Neural cell (in vitro differentiated cells): ENCODE measurements at regions not wholly inside any gene's neighbourhood (a gene's known extent, or its start where the extent isn't known, plus 50 kb on each side); places are given as distances from the start of the nearest gene placed in this dataset.

ENCODE experiments used
- H2AFZ ChIP-seq: fragments of 200-600, 300-800 bp; sonication (generic), shearing (Covaris generic); 2 replicates; pipeline ENCODE4 v1.6.0; 2014; ENCODE audit warnings: low read depth, mild to moderate bottlenecking, antibody characterized with exemption, low read length, moderate library complexity
- H3F3A ChIP-seq: fragments of 200-600 bp; shearing (Covaris generic); 2 replicates; pipeline ENCODE4 v1.6.1; 2016; ENCODE audit warnings: mild to moderate bottlenecking, moderate library complexity, mixed read lengths, antibody characterized with exemption, low read length; ENCODE audit not compliant: insufficient read depth, poor library complexity, severe bottlenecking
- H3K27ac ChIP-seq: fragments of 200-600, 300-800 bp; sonication (generic), shearing (Covaris generic); 2 replicates; pipeline ENCODE4 v1.5.1; 2014; ENCODE audit warnings: mild to moderate bottlenecking, low read length, moderate library complexity
- H3K27me3 ChIP-seq: fragments of 300-800, 200-600 bp; sonication (generic), shearing (Covaris generic); 2 replicates; pipeline ENCODE4 v1.6.0; 2014; ENCODE audit warnings: mild to moderate bottlenecking, low read depth, low read length, moderate library complexity; ENCODE audit not compliant: insufficient read depth
- H3K36me3 ChIP-seq: fragments of 300-800, 200-600 bp; sonication (generic), shearing (Covaris generic); 2 replicates; pipeline ENCODE4 v1.5.1; 2014; ENCODE audit warnings: mild to moderate bottlenecking, antibody characterized with exemption, low read length, moderate library complexity; ENCODE audit not compliant: insufficient read depth
- H3K4me2 ChIP-seq: fragments of 300-800, 200-600 bp; sonication (generic), shearing (Covaris generic); 2 replicates; pipeline ENCODE4 v1.6.0; 2014; ENCODE audit warnings: mild to moderate bottlenecking, low read length
- H3K4me3 ChIP-seq: fragments of 300-800, 200-600 bp; sonication (generic), shearing (Covaris generic); 2 replicates; pipeline ENCODE4 v1.5.1; 2014; ENCODE audit warnings: mild to moderate bottlenecking, low read length, moderate library complexity
- H3K79me2 ChIP-seq: fragments of 200-600 bp; shearing (Covaris generic); replicated peaks from 2 replicates; pipeline ENCODE4 v1.6.0; 2014; ENCODE audit warnings: mild to moderate bottlenecking, low read length, moderate library complexity; ENCODE audit not compliant: insufficient read depth
- H3K9ac ChIP-seq: fragments of 300-800, 200-600 bp; sonication (generic), shearing (Covaris generic); 2 replicates; pipeline ENCODE4 v1.6.1; 2016; ENCODE audit warnings: mild to moderate bottlenecking, low read length, mixed read lengths
- H3K9me2 ChIP-seq: fragments of 200-600 bp; shearing (Covaris generic); 2 replicates; pipeline ENCODE4 v1.6.1; 2016; ENCODE audit warnings: mild to moderate bottlenecking, low read length, mixed read lengths; ENCODE audit not compliant: insufficient read depth
- H3K9me3 ChIP-seq: fragments of 200-600, 300-800 bp; sonication (generic), shearing (Covaris generic); 2 replicates; pipeline ENCODE4 v1.6.1; 2016; ENCODE audit warnings: mild to moderate bottlenecking, mixed run types, low read length, moderate library complexity, mixed read lengths
- H4K20me1 ChIP-seq: fragments of 200-600 bp; shearing (Covaris generic); 2 replicates; pipeline ENCODE4 v1.6.1; 2016; ENCODE audit warnings: mild to moderate bottlenecking, mixed run types; ENCODE audit not compliant: insufficient read depth
- CTCF ChIP-seq: fragments of 450-650 bp; IDR thresholded peaks from 2 replicates; pipeline ENCODE4 v1.5.1; 2014; ENCODE audit warnings: antibody characterized with exemption, mild to moderate bottlenecking, moderate library complexity; ENCODE audit not compliant: poor library complexity, severe bottlenecking
- EP300 ChIP-seq: fragments of 450-650 bp; conservative IDR thresholded peaks from 2 replicates; pipeline ENCODE4 v1.6.1; 2014; ENCODE audit warnings: antibody characterized with exemption, mild to moderate bottlenecking, moderate library complexity; ENCODE audit not compliant: poor library complexity, severe bottlenecking
- EZH2 ChIP-seq: fragments of 200-600, 300-800 bp; shearing (Covaris generic), sonication (generic); IDR thresholded peaks from 2 replicates; pipeline ENCODE4 v1.6.1; 2014; ENCODE audit warnings: antibody characterized with exemption, low read length, borderline replicate concordance, mild to moderate bottlenecking; ENCODE audit not compliant: insufficient read depth, poor library complexity, severe bottlenecking
- MXI1 ChIP-seq: fragments of 450-650 bp; conservative IDR thresholded peaks from 2 replicates; pipeline ENCODE4 v1.6.1; 2014; ENCODE audit warnings: antibody characterized with exemption, mild to moderate bottlenecking; ENCODE audit not compliant: poor library complexity, severe bottlenecking
- POLR2AphosphoS5 ChIP-seq: IDR thresholded peaks from 2 replicates; pipeline ENCODE4 v1.6.1; 2012
- RAD21 ChIP-seq: fragments of 450-650 bp; conservative IDR thresholded peaks from 2 replicates; pipeline ENCODE4 v1.6.1; 2014; ENCODE audit warnings: antibody characterized with exemption, mild to moderate bottlenecking, moderate library complexity
- REST ChIP-seq: IDR thresholded peaks from 2 replicates; pipeline ENCODE4 v1.6.1; 2012; ENCODE audit warnings: borderline replicate concordance
- SMC3 ChIP-seq: fragments of 450-650 bp; conservative IDR thresholded peaks from 2 replicates; pipeline ENCODE4 v1.6.1; 2014; ENCODE audit warnings: antibody characterized with exemption, mild to moderate bottlenecking, moderate library complexity; ENCODE audit not compliant: poor library complexity
- TAF1 ChIP-seq: IDR thresholded peaks from 2 replicates; pipeline ENCODE4 v1.6.1; 2012; ENCODE audit warnings: low read depth

GRCh38 chr6:168960551-168961263 lies 292.9 kb downstream of the THBS2 start:
- Histone ChIP-seq H3K9me3 (no peaks in the 10 kb centered on the region), H3K9me2 (no peaks in the 10 kb centered on the region), H3K4me2 (no peak overlapping the region), H3K9ac (no peak overlapping the region), H3K27me3 (no peaks in the 10 kb centered on the region), H3K4me3 (no peak overlapping the region), H2AFZ (no peak overlapping the region), H3K27ac (no peak overlapping the region), H3F3A (no peaks in the 10 kb centered on the region), H4K20me1 (no peaks in the 10 kb centered on the region), H3K79me2 (no peaks in the 10 kb centered on the region), H3K36me3 (no peaks in the 10 kb centered on the region)
- TF ChIP-seq REST: no peak
- TF ChIP-seq SMC3: no peak
- TF ChIP-seq EZH2: no peak
- TF ChIP-seq CTCF: no peak
- no peak for TF ChIP-seq POLR2AphosphoS5
- no peak for TF ChIP-seq RAD21
- TF ChIP-seq MXI1: no peak
- no peak for TF ChIP-seq EP300
- no peak for TF ChIP-seq TAF1

- Histone ChIP-seq H2AFZ (no peak overlapping the region), H3K27me3 (no peaks in the 10 kb centered on the region), H3F3A (no peaks in the 10 kb centered on the region), H3K36me3 (no peaks in the 10 kb centered on the region), H3K79me2 (no peaks in the 10 kb centered on the region), H4K20me1 (no peaks in the 10 kb centered on the region), H3K27ac (no peak overlapping the region), H3K9me2 (no peaks in the 10 kb centered on the region), H3K9ac (no peak overlapping the region), H3K4me2 (no peak overlapping the region), H3K9me3 (no peaks in the 10 kb centered on the region), H3K4me3 (no peak overlapping the region)
- no peak for TF ChIP-seq EZH2
- no peak for TF ChIP-seq EP300
- no peak for TF ChIP-seq CTCF
- TF ChIP-seq TAF1: no peak
- TF ChIP-seq POLR2AphosphoS5: no peak
- TF ChIP-seq REST: no peak
- no peak for TF ChIP-seq RAD21
- TF ChIP-seq SMC3: no peak
- TF ChIP-seq MXI1: no peak
Measured at GRCh38 chr6:168959696-168960095, 293.9 kb downstream of the THBS2 start.
